ENCODE measurements at regions not wholly inside any gene's neighbourhood (a gene's known extent, or its start where the extent isn't known, plus 50 kb on each side); places are given as distances from the start of the nearest gene placed in this dataset.

GRCh38 chr10:57785068-57785467 is 482.6 kb downstream of the IPMK start:
- DNase-seq, result no peak

- DNase-seq, result no peak
Observed at GRCh38 chr10:57776688-57777432, 490.8 kb downstream of the IPMK start.

- DNase-seq, result no peak
Observed at GRCh38 chr10:57775250-57775649, 492.4 kb downstream of the IPMK start.

- no peak for DNase-seq
Observed at GRCh38 chr10:57769298-57769697, 498.4 kb downstream of the IPMK start.

GRCh38 chr10:57759777-57760176 is 507.9 kb downstream of the IPMK start:
- no peak for DNase-seq

GRCh38 chr10:57754803-57755202 is 512.9 kb downstream of the IPMK start:
- no peak for DNase-seq

GRCh38 chr10:57743711-57744110 is 524.0 kb downstream of the IPMK start:
- no peak for DNase-seq

- no peak for DNase-seq
Observed at GRCh38 chr10:57741751-57742150, 525.9 kb downstream of the IPMK start.

GRCh38 chr10:57723305-57723704 is 544.4 kb downstream of the IPMK start:
- DNase-seq, result no peak

GRCh38 chr10:57716884-57717283 is 550.8 kb downstream of the IPMK start:
- no peak for DNase-seq

- no peak for DNase-seq
Observed at GRCh38 chr10:57715233-57715632, 552.5 kb downstream of the IPMK start.

GRCh38 chr10:57707300-57707658 is 560.4 kb downstream of the IPMK start:
- DNase-seq, result no peak

- DNase-seq, result no peak
Observed at GRCh38 chr10:57706576-57707299, 561.0 kb downstream of the IPMK start.

- no peak for DNase-seq
Observed at GRCh38 chr10:57706016-57706415, 561.7 kb downstream of the IPMK start.

- no peak for DNase-seq
Observed at GRCh38 chr10:57699944-57700343, 567.8 kb downstream of the IPMK start.

- DNase-seq, result no peak
Observed at GRCh38 chr10:57696641-57697040, 571.1 kb downstream of the IPMK start.

GRCh38 chr10:57694956-57695608 is 572.6 kb downstream of the IPMK start:
- DNase-seq, result no peak

- DNase-seq, result no peak
Observed at GRCh38 chr10:57692255-57692980, 575.3 kb downstream of the IPMK start.

GRCh38 chr10:57689596-57690297 is 577.9 kb downstream of the IPMK start:
- no peak for DNase-seq

GRCh38 chr10:57679916-57680315 is 587.8 kb downstream of the IPMK start:
- DNase-seq, result no peak

GRCh38 chr10:57675125-57675524 is 592.6 kb downstream of the IPMK start:
- no peak for DNase-seq

GRCh38 chr10:57673446-57673960 is 594.2 kb downstream of the IPMK start:
- DNase-seq, result no peak

Data from right hindlimb (tissue), 1 donor.